ENCODE measurements at regions not wholly inside any gene's neighbourhood (a gene's known extent, or its start where the extent isn't known, plus 50 kb on each side); places are given as distances from the start of the nearest gene placed in this dataset.
"Not testable (repeated sequence)": the region's sequence is repeated elsewhere in the genome, so short reads cannot be mapped to it uniquely, and the experiment has no call there.

- no peak for DNase-seq
Measured at GRCh38 chr2:59853032-59853431, 700.4 kb downstream of the BCL11A start.

- no peak for DNase-seq
Measured at GRCh38 chr2:59851836-59852475, 701.5 kb downstream of the BCL11A start.

GRCh38 chr2:59850554-59850953 lies 702.9 kb downstream of the BCL11A start:
- DNase-seq: no peak

GRCh38 chr2:59833941-59834340 lies 719.5 kb downstream of the BCL11A start:
- DNase-seq: no peak

- DNase-seq: no peak
Measured at GRCh38 chr2:59830601-59831000, 722.9 kb downstream of the BCL11A start.

GRCh38 chr2:59827677-59828076 lies 725.8 kb downstream of the BCL11A start:
- DNase-seq: no peak

GRCh38 chr2:59826177-59826576 lies 727.3 kb downstream of the BCL11A start:
- DNase-seq: no peak

GRCh38 chr2:59824314-59824713 lies 729.1 kb downstream of the BCL11A start:
- DNase-seq: no peak

- DNase-seq: no peak
Measured at GRCh38 chr2:59816075-59816474, 737.4 kb downstream of the BCL11A start.

- DNase-seq: not testable (repeated sequence)
Measured at GRCh38 chr2:59810283-59810682, 743.2 kb downstream of the BCL11A start.

- peak; percentile 43 for DNase-seq
Measured at GRCh38 chr2:59806486-59806885, 747.0 kb downstream of the BCL11A start.

- DNase-seq: peak; percentile 89
Measured at GRCh38 chr2:59804732-59805131, 748.7 kb downstream of the BCL11A start.

GRCh38 chr2:59803586-59803985 lies 749.9 kb downstream of the BCL11A start:
- DNase-seq: no peak

- DNase-seq: no peak
Measured at GRCh38 chr2:59798687-59799232, 754.7 kb downstream of the BCL11A start.

- DNase-seq: no peak
Measured at GRCh38 chr2:59791004-59791618, 762.3 kb downstream of the BCL11A start.

GRCh38 chr2:59790186-59791003 lies 763.1 kb downstream of the BCL11A start:
- no peak for DNase-seq

- DNase-seq: no peak
Measured at GRCh38 chr2:59789523-59789922, 763.9 kb downstream of the BCL11A start.

GRCh38 chr2:59787095-59787494 lies 766.4 kb downstream of the BCL11A start:
- DNase-seq: no peak

GRCh38 chr2:59786684-59787083 lies 766.8 kb downstream of the BCL11A start:
- no peak for DNase-seq

GRCh38 chr2:59779571-59779970 lies 773.9 kb downstream of the BCL11A start:
- no peak for DNase-seq

GRCh38 chr2:59777120-59777519 lies 776.3 kb downstream of the BCL11A start:
- no peak for DNase-seq

GRCh38 chr2:59776726-59777008 lies 776.8 kb downstream of the BCL11A start:
- no peak for DNase-seq

GRCh38 chr2:59774821-59775433 lies 778.5 kb downstream of the BCL11A start:
- no peak for DNase-seq

GRCh38 chr2:59770651-59771050 lies 782.8 kb downstream of the BCL11A start:
- no peak for DNase-seq

Measured in NCI-H82 (cell line).